Activated B cell treated with CpG ODN at 0.5 μM for 24 hours (primary cell): ENCODE measurements at regions not wholly inside any gene's neighbourhood (a gene's known extent, or its start where the extent isn't known, plus 50 kb on each side); places are given as distances from the start of the nearest gene placed in this dataset.
"Not testable (repeated sequence)": the region's sequence is repeated elsewhere in the genome, so short reads cannot be mapped to it uniquely, and the experiment has no call there.

Experiments
- ATAC-seq: fragments of 200-7000 bp; cut with Tn5 transposase; one replicate; pipeline ENCODE4 v1.10.0; 2021; ENCODE audit warnings: low read depth, mild to moderate bottlenecking, moderate library complexity
- CTCF ChIA-PET: fragments of 350-600 bp; sonication (Branson Sonifier 250); formaldehyde crosslinking; loops from one replicate; lab custom pipeline; 2021; ENCODE audit warnings: antibody characterized with exemption; lab: Charles Lee
- POLR2A ChIA-PET: fragments of 350-600 bp; sonication (Branson Sonifier 250); formaldehyde crosslinking; loops from one replicate; lab custom pipeline; 2021; ENCODE audit warnings: antibody characterized with exemption; lab: Charles Lee
- DNase-seq: peaks from one replicate; pipeline ENCODE4 v3.0.0; 2022
- H3K27ac Mint-ChIP-seq: one replicate; pipeline ENCODE4 v1.8.0; 2020; ENCODE audit warnings: mixed read lengths
- H3K27me3 Mint-ChIP-seq: one replicate; pipeline ENCODE4 v1.8.0; 2021; ENCODE audit warnings: mixed read lengths
- H3K36me3 Mint-ChIP-seq: one replicate; pipeline ENCODE4 v1.8.0; 2021; ENCODE audit warnings: low read depth, mixed read lengths
- H3K4me1 Mint-ChIP-seq: one replicate; pipeline ENCODE4 v1.8.0; 2021; ENCODE audit warnings: mixed read lengths
- H3K4me3 Mint-ChIP-seq: one replicate; pipeline ENCODE4 v1.8.0; 2020; ENCODE audit warnings: mild to moderate bottlenecking, mixed read lengths
- H3K9me3 Mint-ChIP-seq: one replicate; pipeline ENCODE4 v1.8.0; 2020; ENCODE audit warnings: mixed read lengths
- intact Hi-C: fragments of 100-400 bp; cut with micrococcal nuclease; formaldehyde crosslinking; loops from one replicate; pipeline ENCODE4 v1.15.1; 2024
- TF ChIP-seq, protein P1 (sequence below): fragments of 200-600 bp; IDR thresholded peaks from one replicate; pipeline ENCODE4 v1.8.0; 2022; ENCODE audit warnings: antibody characterized with exemption, mild to moderate bottlenecking

DNA sequence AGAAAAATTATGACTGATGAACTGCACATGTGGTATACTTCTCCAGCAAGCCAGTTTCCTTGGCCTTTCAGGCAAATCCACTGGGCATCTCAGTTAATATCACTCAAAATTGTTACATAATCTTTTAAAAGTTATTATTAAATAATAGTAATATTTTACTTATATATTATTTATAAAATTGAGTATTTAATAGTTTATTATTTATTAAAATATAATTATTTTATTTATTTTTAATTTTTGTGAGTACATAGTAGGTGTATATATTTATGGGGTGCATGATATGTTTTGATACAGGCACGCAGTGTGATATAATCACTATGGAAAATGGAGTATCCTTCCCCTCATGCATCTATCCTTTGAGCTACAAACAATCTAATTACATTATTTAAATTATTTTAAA, 384.1 kb upstream of the LRFN5 start:
- CTCF ChIA-PET, result no interaction called here
- Mint-ChIP-seq H3K4me3 (no peak overlapping the region), H3K27ac (no peak overlapping the region), H3K27me3 (no peaks in the 10 kb centered on the region), H3K36me3 (no peaks in the 10 kb centered on the region), H3K9me3 (peaks cover 5% of the 10 kb centered on the region), H3K4me1 (no peaks in the 10 kb centered on the region)
- POLR2A ChIA-PET, result no interaction called here
- DNase-seq, result no peak
- TF ChIP-seq, protein P1, sequence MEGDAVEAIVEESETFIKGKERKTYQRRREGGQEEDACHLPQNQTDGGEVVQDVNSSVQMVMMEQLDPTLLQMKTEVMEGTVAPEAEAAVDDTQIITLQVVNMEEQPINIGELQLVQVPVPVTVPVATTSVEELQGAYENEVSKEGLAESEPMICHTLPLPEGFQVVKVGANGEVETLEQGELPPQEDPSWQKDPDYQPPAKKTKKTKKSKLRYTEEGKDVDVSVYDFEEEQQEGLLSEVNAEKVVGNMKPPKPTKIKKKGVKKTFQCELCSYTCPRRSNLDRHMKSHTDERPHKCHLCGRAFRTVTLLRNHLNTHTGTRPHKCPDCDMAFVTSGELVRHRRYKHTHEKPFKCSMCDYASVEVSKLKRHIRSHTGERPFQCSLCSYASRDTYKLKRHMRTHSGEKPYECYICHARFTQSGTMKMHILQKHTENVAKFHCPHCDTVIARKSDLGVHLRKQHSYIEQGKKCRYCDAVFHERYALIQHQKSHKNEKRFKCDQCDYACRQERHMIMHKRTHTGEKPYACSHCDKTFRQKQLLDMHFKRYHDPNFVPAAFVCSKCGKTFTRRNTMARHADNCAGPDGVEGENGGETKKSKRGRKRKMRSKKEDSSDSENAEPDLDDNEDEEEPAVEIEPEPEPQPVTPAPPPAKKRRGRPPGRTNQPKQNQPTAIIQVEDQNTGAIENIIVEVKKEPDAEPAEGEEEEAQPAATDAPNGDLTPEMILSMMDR, result no peak
- no peak for ATAC-seq
- intact Hi-C loops, result no loop called here

DNA sequence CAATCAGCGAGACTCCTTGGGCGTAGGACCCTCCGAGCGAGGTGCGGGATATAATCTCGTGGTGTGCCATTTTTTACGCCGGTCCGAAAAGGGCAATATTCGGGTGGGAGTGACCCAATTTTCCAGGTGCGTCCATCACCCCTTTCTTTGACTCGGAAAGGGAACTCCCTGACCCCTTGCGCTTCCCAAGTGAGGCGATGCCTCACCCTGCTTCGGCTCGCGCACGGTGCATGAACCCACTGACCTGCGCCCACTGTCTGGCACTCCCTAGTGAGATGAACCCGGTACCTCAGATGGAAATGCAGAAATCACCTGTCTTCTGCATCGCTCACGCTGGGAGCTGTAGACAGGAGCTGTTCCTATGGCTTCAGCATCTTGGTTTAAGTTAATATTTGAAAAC, 391.7 kb upstream of the LRFN5 start:
- H3K27ac Mint-ChIP-seq, ATAC-seq, intact Hi-C loops, DNase-seq, H3K27me3 Mint-ChIP-seq, H3K36me3 Mint-ChIP-seq, H3K4me1 Mint-ChIP-seq, CTCF ChIA-PET, POLR2A ChIA-PET, H3K9me3 Mint-ChIP-seq, H3K4me3 Mint-ChIP-seq: not testable (repeated sequence)

DNA sequence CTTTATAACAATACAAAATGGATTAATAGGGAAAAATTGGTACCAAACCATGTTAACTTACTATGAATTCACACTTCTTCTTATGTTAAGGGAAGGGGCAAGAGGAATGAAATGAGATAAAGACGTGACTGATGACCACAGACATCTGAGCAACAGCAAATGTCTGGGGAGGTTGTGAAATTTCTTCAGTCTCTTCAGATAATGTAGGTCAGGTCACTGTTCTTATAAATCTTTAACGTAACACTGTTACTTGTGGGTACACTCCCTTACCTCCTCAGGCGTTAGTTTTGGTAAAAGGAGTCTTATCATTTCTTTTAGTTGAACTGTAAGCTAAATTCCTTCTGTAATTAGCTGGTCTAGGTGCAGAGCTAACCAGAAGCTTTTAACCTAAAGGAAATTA, 405.0 kb upstream of the LRFN5 start:
- no peaks in the 10 kb centered on the region for H3K4me1 Mint-ChIP-seq
- TF ChIP-seq, protein P1, result no peak
- ATAC-seq, result no peak
- POLR2A ChIA-PET, result no interaction called here
- no peak overlapping the region for H3K27ac Mint-ChIP-seq
- H3K9me3 Mint-ChIP-seq, result no peaks in the 10 kb centered on the region
- no peak overlapping the region for H3K4me3 Mint-ChIP-seq
- CTCF ChIA-PET, result no interaction called here
- no peaks in the 10 kb centered on the region for H3K27me3 Mint-ChIP-seq
- no peak for DNase-seq
- intact Hi-C loops, result no loop called here
- H3K36me3 Mint-ChIP-seq, result no peaks in the 10 kb centered on the region

DNA sequence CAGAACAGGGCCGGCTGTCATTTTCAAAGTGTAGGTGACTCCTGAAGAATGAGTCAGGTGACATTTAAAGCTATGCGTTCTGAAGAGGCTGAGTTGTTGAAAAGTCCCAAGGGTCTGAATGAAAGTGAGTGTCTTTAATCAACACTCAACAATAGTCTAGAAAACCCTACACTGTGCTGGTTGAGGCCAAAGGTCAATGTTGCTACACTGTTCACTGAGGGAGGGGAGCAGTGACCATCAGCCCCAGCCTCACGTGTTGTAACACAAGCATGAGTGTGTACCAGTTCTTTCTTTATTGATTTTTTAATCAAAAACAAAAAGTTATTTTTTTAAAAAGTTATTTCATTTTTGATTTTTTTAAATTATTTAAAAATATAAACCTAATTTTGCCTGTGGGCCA, 418.8 kb upstream of the LRFN5 start:
- H3K9me3 Mint-ChIP-seq, result no peaks in the 10 kb centered on the region
- CTCF ChIA-PET, result no interaction called here
- no peaks in the 10 kb centered on the region for H3K27me3 Mint-ChIP-seq
- no peak overlapping the region for H3K4me3 Mint-ChIP-seq
- POLR2A ChIA-PET, result no interaction called here
- ATAC-seq (no peak), DNase-seq (no peak)
- no peaks in the 10 kb centered on the region for H3K36me3 Mint-ChIP-seq
- H3K27ac Mint-ChIP-seq, result no peak overlapping the region
- H3K4me1 Mint-ChIP-seq, result no peaks in the 10 kb centered on the region
- TF ChIP-seq, protein P1, result no peak
- intact Hi-C loops, result no loop called here

DNA sequence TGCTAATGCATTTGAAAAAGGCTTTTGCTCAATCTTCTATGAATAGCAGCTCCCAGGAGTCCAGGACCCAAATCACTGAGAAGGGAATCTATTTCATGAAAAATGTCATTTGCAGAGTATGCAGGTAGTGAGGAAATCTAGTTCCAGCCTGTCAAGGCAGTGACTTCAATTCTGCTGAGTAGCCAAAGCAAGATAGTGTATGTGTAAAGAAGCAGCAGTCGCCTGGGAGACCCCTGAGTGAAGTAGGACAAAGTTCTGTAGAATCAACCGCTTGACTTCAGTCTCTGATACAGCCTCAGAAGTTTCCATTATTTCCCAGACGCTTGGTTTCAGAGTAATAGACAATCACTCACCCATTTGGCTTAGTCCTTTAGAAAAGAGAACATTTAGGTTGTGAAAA, 435.6 kb upstream of the LRFN5 start:
- CTCF ChIA-PET, result no interaction called here
- TF ChIP-seq, protein P1, result no peak
- H3K4me3 Mint-ChIP-seq, result no peak overlapping the region
- no peak for ATAC-seq
- H3K9me3 Mint-ChIP-seq, result peaks cover 9% of the 10 kb centered on the region
- no peaks in the 10 kb centered on the region for H3K36me3 Mint-ChIP-seq
- no peak for DNase-seq
- intact Hi-C loops, result no loop called here
- POLR2A ChIA-PET, result no interaction called here
- no peaks in the 10 kb centered on the region for H3K4me1 Mint-ChIP-seq
- H3K27me3 Mint-ChIP-seq, result no peaks in the 10 kb centered on the region
- H3K27ac Mint-ChIP-seq, result no peak overlapping the region

DNA sequence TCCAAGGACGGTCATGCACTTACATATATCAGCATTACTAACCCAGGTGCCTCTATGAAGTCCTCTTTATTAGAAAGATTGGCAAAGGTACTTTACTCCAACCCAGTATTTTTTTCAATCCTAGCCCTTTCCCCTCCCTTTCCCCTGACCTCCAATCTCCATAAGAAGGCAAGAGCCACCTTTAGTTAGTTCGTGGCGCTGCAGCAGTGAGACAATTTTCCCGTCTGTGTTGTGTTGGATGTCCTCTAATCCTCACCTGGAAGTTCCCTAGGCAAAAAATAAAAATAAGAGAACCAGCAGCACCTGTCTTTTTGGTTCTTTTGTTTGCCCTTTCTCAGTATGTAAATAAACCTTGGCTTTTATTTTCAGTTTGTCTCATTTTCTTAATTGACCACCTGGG, 439.6 kb upstream of the LRFN5 start:
- ATAC-seq (no peak), DNase-seq (no peak)
- Mint-ChIP-seq H3K9me3 (peaks cover 7% of the 10 kb centered on the region), H3K36me3 (no peaks in the 10 kb centered on the region), H3K4me1 (no peaks in the 10 kb centered on the region), H3K4me3 (no peak overlapping the region), H3K27me3 (no peaks in the 10 kb centered on the region), H3K27ac (no peak overlapping the region)
- TF ChIP-seq, protein P1, result no peak
- intact Hi-C loops, result no loop called here
- ChIA-PET POLR2A (no interaction called here), CTCF (no interaction called here)
